Suppressor macrophage treated with lipopolysaccharide for 1 hour (primary cell): ENCODE measurements at regions not wholly inside any gene's neighbourhood (a gene's known extent, or its start where the extent isn't known, plus 50 kb on each side); places are given as distances from the start of the nearest gene placed in this dataset.

Experiments
- DNase-seq, 3 donors: peaks; one replicate each; pipeline ENCODE4 v3.0.0-alpha.2; 2020 to 2022

- DNase-seq, result no peak
Measured at GRCh38 chr3:88586121-88586640, 436.4 kb downstream of the C3orf38 start.

GRCh38 chr3:88589138-88589537 lies 439.4 kb downstream of the C3orf38 start:
- no peak for DNase-seq

GRCh38 chr3:88595026-88595425 lies 445.3 kb downstream of the C3orf38 start:
- no peak for DNase-seq

- DNase-seq, result no peak
Measured at GRCh38 chr3:88596451-88596850, 446.7 kb downstream of the C3orf38 start.

GRCh38 chr3:88610820-88611219 lies 461.1 kb downstream of the C3orf38 start:
- no peak for DNase-seq

GRCh38 chr3:88611826-88612326 lies 462.1 kb downstream of the C3orf38 start:
- DNase-seq, result no peak

GRCh38 chr3:88616413-88616812 lies 466.7 kb downstream of the C3orf38 start:
- no peak for DNase-seq

GRCh38 chr3:88617283-88617682 lies 467.5 kb downstream of the C3orf38 start:
- peak in 1 of 3 donors; percentile 18 for DNase-seq

GRCh38 chr3:88618021-88618645 lies 468.4 kb downstream of the C3orf38 start:
- no peak for DNase-seq

- DNase-seq, result no peak
Measured at GRCh38 chr3:88621586-88621985, 471.8 kb downstream of the C3orf38 start.

- no peak for DNase-seq
Measured at GRCh38 chr3:88623709-88624108, 473.9 kb downstream of the C3orf38 start.

GRCh38 chr3:88626456-88627120 lies 476.8 kb downstream of the C3orf38 start:
- DNase-seq, result no peak

GRCh38 chr3:88628901-88629300 lies 478.5 kb upstream of the EPHA3 start:
- DNase-seq, result no peak

GRCh38 chr3:88632226-88632625 lies 475.2 kb upstream of the EPHA3 start:
- DNase-seq, result no peak

- no peak for DNase-seq
Measured at GRCh38 chr3:88640581-88640980, 466.8 kb upstream of the EPHA3 start.

GRCh38 chr3:88641033-88641604 lies 466.3 kb upstream of the EPHA3 start:
- DNase-seq, result no peak

GRCh38 chr3:88657459-88657858 lies 450.0 kb upstream of the EPHA3 start:
- DNase-seq, result no peak

GRCh38 chr3:88661433-88661824 lies 446.0 kb upstream of the EPHA3 start:
- DNase-seq, result no peak

GRCh38 chr3:88668180-88668579 lies 439.2 kb upstream of the EPHA3 start:
- no peak for DNase-seq

- DNase-seq, result no peak
Measured at GRCh38 chr3:88671573-88671972, 435.8 kb upstream of the EPHA3 start.

GRCh38 chr3:88677298-88677697 lies 430.1 kb upstream of the EPHA3 start:
- DNase-seq, result no peak

GRCh38 chr3:88678747-88679146 lies 428.7 kb upstream of the EPHA3 start:
- no peak for DNase-seq

- no peak for DNase-seq
Measured at GRCh38 chr3:88690287-88690686, 417.1 kb upstream of the EPHA3 start.

- DNase-seq, result no peak
Measured at GRCh38 chr3:88691081-88691480, 416.3 kb upstream of the EPHA3 start.
